NOMO-1 treated with dmso at 0.1 percent for 144 hours (cell line): ENCODE measurements at regions not wholly inside any gene's neighbourhood (a gene's known extent, or its start where the extent isn't known, plus 50 kb on each side); places are given as distances from the start of the nearest gene placed in this dataset.
"Not testable (repeated sequence)": the region's sequence is repeated elsewhere in the genome, so short reads cannot be mapped to it uniquely, and the experiment has no call there.

Experiments used
- DNase-seq: peaks from one replicate; lab custom pipeline; 2025; ENCODE audit not compliant: unreplicated experiment; lab: John Stamatoyannopoulos, UW

- peak; percentile 41 for DNase-seq
These were observed 84.0 kb upstream of the BMP2K start for GRCh38 chr4:78691971-78692821.

DNA sequence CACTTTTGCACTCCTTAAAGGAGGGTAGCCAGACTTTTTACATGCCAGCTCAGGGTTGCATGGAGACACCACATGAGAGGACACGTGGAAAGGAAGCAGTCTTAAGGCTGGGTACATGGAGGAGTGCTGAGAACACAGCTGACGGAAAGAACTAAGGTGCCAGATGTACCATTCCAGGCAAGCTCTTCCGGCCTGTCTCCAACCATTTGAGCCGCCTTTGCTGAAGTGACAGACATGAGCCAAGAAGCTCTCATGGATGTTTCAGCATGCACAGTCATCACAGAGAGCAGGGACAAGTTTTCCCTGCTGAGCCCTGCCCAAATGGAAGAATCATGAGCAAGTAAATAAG is 83.4 kb upstream of the BMP2K start:
- DNase-seq = no peak

DNA sequence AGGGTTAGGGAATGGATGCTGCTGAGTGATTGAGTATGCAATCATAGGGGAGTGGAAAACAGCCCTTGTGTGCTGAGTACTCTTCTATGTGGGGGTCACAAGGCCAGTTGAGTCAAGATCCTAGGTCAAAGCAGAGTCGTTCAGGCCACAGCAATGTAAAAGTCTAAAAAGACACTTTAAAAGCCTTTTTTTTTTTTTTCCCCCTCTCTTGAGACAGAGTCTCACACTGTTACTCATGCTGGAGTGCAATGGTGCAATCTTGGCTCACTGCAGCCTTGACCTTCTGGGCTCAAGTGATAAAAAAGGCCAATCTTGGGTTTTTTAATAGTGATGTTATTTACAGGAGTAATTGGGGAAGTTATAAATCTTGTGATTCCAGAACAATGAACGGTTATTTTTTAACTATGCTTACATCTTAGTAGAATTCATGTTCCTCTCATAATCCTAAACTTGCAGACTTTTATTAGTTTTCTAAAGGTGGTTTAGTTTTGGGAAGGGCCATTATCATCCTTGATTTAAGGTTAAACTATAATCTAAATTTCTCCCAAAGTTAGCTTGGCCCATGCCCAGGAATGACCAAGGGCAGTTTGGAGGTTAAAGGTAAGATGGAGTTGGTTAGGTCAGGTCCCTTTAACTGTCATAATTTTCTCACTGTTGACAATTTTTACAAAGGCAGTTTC is 82.2 kb upstream of the BMP2K start:
- peak; percentile 56 for DNase-seq

GRCh38 chr4:78694457-78694787 is 81.7 kb upstream of the BMP2K start:
- DNase-seq = no peak

GRCh38 chr4:78695910-78696309 is 80.2 kb upstream of the BMP2K start:
- DNase-seq = no peak

GRCh38 chr4:78703079-78703478 is 73.1 kb upstream of the BMP2K start:
- DNase-seq = no peak

DNA sequence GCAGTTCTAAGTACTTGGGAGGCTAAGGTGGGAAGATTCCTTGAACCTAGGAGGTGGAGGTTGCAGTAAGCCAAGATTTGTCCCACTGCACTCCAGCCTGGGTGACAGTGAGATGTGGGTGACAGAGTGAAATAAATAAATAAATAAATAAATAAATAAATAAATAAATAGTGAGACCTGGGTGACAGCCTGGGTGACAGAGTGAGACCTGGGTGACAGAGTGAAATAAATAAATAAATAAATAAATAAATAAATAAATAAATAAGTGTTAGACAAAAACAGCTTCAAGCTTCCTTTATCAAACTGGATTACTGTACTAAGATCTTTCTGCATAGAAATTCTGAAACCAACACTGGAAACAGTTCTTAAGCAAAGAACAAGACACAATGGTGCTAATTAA is 71.8 kb upstream of the BMP2K start:
- no peak for DNase-seq

- no peak for DNase-seq
These were observed 71.0 kb upstream of the BMP2K start for GRCh38 chr4:78704981-78705683.

DNA sequence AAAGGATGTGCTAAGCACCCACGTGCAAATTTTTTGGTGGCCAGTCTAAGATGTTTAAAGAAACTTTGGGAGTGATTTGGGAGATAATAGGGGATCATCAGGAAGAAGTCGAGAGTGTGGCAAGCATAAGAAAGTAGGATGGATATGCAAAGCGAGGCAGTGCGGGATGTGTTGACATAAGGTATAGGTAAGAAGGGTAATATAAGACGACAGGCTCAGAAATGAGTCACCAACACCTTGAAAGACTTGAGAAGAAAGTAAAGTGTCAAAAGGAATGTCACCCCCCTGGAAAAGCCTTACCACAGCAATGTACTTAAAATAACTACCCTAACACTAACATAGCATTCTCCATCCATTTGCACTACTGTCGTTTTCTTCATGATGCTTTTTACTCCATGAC is 69.8 kb upstream of the BMP2K start:
- no peak for DNase-seq

DNA sequence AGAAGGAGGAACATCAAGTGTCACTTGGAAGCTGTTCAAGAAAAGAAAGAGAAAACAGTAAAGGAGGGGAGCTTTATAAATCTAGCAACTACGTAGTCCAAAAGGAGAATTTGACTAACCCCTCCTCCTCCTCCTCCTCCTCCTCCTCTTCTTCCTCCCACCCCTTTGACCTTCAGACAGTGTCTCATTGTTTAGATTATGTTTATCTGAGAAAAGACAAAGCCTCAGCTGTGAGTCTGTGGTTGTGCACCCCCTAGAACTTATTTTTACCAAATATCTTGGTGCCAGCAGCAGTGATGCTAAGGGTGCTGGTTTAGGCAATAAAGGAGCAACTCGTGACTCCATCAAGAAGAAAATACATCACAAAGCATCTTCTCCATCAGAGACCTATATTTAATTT is 68.9 kb upstream of the BMP2K start:
- no peak for DNase-seq

- DNase-seq = no peak
These were observed 68.4 kb upstream of the BMP2K start for GRCh38 chr4:78707793-78708192.

GRCh38 chr4:78710536-78710935 is 65.6 kb upstream of the BMP2K start:
- no peak for DNase-seq

DNA sequence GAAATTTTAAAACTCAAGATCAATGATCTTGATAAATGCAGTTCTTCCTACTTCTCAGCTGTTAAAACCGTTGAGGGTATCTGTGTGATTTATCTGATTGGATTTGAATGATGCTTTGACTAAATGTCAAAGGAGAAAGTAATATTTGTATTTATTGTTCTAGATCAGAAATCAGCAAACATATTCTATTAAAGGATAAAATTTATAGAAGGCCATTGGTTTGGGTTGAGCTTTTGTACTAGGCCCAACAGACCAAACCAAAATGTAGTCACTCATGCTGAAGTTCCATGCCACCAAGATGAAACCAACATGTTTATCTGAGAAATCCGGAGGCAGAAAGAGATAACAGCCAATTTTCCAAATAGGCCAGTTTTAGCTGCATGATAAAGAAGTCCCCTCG is 64.5 kb upstream of the BMP2K start:
- no peak for DNase-seq

GRCh38 chr4:78714598-78714997 is 61.6 kb upstream of the BMP2K start:
- not testable (repeated sequence) for DNase-seq

GRCh38 chr4:78715372-78715771 is 60.8 kb upstream of the BMP2K start:
- DNase-seq = not testable (repeated sequence)

GRCh38 chr4:78717712-78718111 is 58.4 kb upstream of the BMP2K start:
- not testable (repeated sequence) for DNase-seq

- DNase-seq = no peak
These were observed 55.9 kb upstream of the BMP2K start for GRCh38 chr4:78720204-78720603.

- DNase-seq = no peak
These were observed 55.0 kb upstream of the BMP2K start for GRCh38 chr4:78720994-78721677.

DNA sequence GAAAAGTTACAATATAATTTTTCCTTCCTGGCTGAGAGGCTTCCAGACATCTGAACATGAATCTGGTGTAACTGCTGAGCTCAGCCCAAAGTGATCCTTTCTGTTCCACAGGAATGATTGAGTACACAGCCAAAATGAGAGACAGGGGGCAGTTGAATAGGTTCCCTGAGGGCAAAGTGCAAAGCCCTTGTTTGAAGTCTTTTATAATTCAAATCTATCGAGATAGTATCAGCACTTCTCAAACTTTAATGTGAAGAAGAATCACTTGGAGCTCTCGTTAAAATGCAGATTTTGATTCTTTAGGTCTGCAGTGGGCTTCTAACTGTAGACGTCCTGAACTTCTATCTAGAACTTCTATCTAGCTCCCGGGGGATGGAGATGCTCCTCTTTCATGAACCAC is 54.4 kb upstream of the BMP2K start:
- no peak for DNase-seq

DNA sequence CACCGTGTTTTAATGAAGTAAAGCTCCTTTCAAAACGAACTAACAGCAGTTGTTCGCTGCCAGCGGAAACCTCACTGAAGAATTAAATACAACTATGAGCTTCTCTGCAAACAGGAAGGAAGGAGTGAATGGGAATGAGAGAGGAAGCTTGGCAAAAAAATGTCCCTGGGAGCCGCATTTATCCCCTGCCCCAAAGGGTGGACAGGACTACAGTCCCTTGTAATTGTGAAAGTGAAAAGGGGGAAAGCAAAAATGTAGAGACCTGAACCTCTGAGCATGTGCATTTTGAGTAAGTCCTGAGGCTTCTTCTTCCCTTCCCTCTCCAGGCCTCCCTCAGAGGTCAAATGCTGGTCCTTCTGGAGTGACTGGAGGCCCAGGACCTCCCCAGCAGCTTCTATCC is 53.8 kb upstream of the BMP2K start:
- DNase-seq = no peak

DNA sequence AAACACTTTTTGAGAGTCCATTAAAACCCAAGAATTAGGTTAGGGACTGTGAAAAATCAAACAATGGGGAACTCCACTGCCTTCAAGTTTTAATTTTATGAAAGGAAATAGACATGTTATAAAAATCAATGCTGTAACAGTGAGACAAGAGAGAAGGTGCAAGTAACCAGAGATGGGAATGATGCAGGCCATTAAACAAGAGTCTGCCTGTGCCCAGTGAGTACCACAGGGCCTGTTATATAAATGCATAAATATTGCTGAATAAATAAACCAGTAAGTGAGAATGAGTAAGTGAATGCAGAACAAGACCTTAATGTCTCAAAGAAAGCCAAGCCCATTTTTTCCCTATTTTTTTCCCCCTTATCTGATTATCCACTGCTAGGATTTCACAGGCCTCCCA is 53.3 kb upstream of the BMP2K start:
- DNase-seq = no peak
